Adrenal gland (tissue), 9 donors: ENCODE measurements at regions not wholly inside any gene's neighbourhood (a gene's known extent, or its start where the extent isn't known, plus 50 kb on each side); places are given as distances from the start of the nearest gene placed in this dataset.
"Not testable (repeated sequence)": the region's sequence is repeated elsewhere in the genome, so short reads cannot be mapped to it uniquely, and the experiment has no call there.

Experiments used
- DNase-seq, 7 donors: peaks; one replicate each; pipeline ENCODE4 v3.0.0-alpha.2; 2019 to 2020
- H3K27ac ChIP-seq, 5 donors: fragments of 200-600 bp; sonication (generic) in 4 of 5; 1 replicate in 3 of 5; 2 replicates in 2 of 5; pipeline versions ENCODE4 v1.5.1 to v1.8.0; 2016 to 2020; ENCODE audit warnings: mild to moderate bottlenecking in 1 of 5
- H3K27me3 ChIP-seq: fragments of 200-600 bp; 2 replicates; pipeline ENCODE4 v1.8.0; 2021
- H3K36me3 ChIP-seq, 2 donors: fragments of 200-600 bp; replicated peaks in 1 of 2; 1 replicate in 1 of 2; 2 replicates in 1 of 2; pipeline versions ENCODE4 v1.5.1 to v1.8.0; 2018 to 2022
- H3K4me1 ChIP-seq, 2 donors: fragments of 200-600 bp; replicated peaks in 1 of 2; 1 replicate in 1 of 2; 2 replicates in 1 of 2; pipeline versions ENCODE4 v1.5.1 to v1.8.0; 2018 to 2021
- H3K4me3 ChIP-seq, 4 donors: fragments of 200-600 bp; sonication (generic) in 3 of 4; one replicate each; pipeline ENCODE4 v1.5.1; 2016 to 2018
- H3K9me3 ChIP-seq, 3 donors: fragments of 200-600 bp; sonication (generic) in 1 of 3; replicated peaks in 1 of 3; 1 replicate in 2 of 3; 2 replicates in 1 of 3; pipeline versions ENCODE4 v1.5.1 to v1.8.0; 2016 to 2021
- POLR2A ChIP-seq, 2 donors: fragments of 450-650 bp; IDR thresholded peaks; one replicate each; pipeline ENCODE4 v1.6.1; 2017; ENCODE audit warnings: antibody characterized with exemption in 2 of 2, mild to moderate bottlenecking in 2 of 2, moderate library complexity in 1 of 2
- WGBS, 4 donors: extraction: QIAGEN DNeasy Blood & Tissue Kit in 2 of 4; methylation state at CpG; one replicate each; pipeline versions ENCODE4 v1.1.5 to v1.1.7; 2013 to 2017; 5-methylcytosine and 5-hydroxymethylcytosine counted together
- intact Hi-C, 2 donors: fragments of 100-400 bp; cut with DNase I; formaldehyde crosslinking; loops; one replicate each; pipeline versions ENCODE4 v1.14.1 to v1.15.0; 2022 to 2023
- TF ChIP-seq, protein P1 (sequence below), 6 experiments: fragments of 450-650 bp in 4 of 6; fragments of 200-600 bp in 2 of 6; sonication (generic) in 1 of 6; IDR thresholded peaks; 1 replicate in 5 of 6; 2 replicates in 1 of 6; pipeline versions ENCODE4 v1.5.1 to v1.8.0; 2016 to 2021; ENCODE audit warnings: antibody characterized with exemption in 6 of 6, mild to moderate bottlenecking in 2 of 6, moderate library complexity in 1 of 6
- donor health status: healthy with polysubstance abuse.
- donor health status: Bipolar disorder and iron deficiency.
- donor health status: DM: yes; HTN: yes; CAD: no.
- donor health status: DM: no; HTN: no; CAD: no.
- donor health status: DM: no; HTN: no; CAD: no.

DNA sequence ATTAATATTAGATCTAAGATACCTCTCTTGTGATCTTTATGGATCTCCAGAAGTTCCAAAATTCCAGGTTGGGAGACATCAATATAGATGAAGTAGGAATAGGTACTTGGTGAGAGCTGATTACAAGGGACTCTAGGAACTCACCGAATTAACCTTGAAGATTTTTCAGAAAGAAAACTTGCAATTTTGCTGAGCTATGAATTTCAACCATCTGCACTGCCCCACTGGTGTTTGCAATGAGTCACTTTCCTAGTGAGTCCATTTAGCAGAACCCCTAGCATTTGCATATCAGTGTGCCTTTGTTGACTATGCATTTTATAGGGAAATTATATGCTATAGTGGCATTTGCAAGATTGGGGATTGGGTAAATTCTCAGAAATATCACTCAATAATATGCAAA lies 122.0 kb downstream of the CTNND1 start:
- intact Hi-C loops = no loop called here
- no peak for TF ChIP-seq POLR2A (IDR thresholded peaks at IDR 0.05)
- TF ChIP-seq, protein P1, sequence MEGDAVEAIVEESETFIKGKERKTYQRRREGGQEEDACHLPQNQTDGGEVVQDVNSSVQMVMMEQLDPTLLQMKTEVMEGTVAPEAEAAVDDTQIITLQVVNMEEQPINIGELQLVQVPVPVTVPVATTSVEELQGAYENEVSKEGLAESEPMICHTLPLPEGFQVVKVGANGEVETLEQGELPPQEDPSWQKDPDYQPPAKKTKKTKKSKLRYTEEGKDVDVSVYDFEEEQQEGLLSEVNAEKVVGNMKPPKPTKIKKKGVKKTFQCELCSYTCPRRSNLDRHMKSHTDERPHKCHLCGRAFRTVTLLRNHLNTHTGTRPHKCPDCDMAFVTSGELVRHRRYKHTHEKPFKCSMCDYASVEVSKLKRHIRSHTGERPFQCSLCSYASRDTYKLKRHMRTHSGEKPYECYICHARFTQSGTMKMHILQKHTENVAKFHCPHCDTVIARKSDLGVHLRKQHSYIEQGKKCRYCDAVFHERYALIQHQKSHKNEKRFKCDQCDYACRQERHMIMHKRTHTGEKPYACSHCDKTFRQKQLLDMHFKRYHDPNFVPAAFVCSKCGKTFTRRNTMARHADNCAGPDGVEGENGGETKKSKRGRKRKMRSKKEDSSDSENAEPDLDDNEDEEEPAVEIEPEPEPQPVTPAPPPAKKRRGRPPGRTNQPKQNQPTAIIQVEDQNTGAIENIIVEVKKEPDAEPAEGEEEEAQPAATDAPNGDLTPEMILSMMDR (IDR thresholded peaks at IDR 0.05) = no peak
- WGBS, 4 donors = 61 to 86% (median 74%) methylated on average over 1 of the region's 1 CpG

DNA sequence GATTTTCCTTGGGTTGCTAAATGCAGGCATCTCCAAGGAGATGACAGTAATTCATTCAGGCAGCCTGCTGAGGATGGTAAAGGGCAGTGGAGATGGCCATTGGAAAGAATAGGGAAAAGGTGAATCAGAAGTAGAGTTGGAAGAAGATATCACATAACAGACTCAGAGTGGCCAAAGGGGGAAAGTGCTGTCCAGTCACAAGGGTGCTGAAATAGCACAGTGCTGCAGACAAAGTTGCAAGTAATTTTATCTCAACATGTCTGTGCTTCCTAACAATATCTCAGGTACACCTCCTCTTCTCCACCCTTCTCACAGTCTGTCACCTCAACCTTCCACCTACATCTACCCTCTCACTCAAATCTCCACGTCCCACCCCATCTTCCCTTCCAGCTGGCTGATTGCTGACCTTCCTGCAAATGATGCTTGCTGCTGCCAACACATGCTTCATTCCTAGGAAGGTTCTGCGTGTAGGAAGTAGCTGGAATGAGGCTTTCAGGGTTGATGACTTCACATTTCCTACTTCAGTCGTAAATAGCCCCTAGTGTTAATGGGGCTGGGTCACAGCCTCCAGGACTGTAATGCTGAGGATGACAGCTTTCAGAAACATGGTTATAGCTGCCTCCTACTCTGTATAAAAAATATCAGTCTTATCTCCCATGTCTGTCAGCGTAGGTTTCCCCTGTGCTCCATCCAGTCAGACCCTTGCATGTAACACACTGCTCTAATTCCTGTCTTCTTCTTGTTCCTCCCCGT lies 123.9 kb downstream of the CTNND1 start:
- H3K4me1 ChIP-seq = no peaks in the 10 kb centered on the region

More for the DNA sequence above, 122.0 kb downstream of the CTNND1 start:
- H3K36me3 ChIP-seq = no peaks in the 10 kb centered on the region
- no peaks in the 10 kb centered on the region for H3K27me3 ChIP-seq
- no peak for DNase-seq
- no peaks in the 10 kb centered on the region for H3K4me1 ChIP-seq
- no peak overlapping the region for H3K27ac ChIP-seq
- no peak overlapping the region for H3K4me3 ChIP-seq
- no peaks in the 10 kb centered on the region for H3K9me3 ChIP-seq

DNA sequence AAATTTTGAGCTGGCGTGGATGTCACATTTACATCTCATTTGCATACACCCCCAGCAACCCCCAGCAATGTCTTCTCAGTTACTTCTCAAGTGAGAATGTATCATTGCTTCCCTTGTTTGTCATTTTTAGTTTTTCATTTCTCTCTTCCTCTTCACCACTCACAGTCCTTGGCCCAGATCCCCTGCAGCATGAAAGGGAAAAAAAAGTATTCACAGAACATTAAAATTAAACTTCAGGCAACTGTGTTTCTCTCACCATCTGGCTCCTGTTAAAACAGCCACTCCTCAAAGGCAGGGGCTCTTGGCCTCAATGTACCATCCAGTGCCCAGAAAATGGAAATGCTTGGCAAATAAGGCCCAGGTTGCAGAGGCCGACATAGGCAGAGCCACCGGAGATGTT lies 126.8 kb downstream of the CTNND1 start:
- no peaks in the 10 kb centered on the region for H3K36me3 ChIP-seq
- H3K4me1 ChIP-seq = no peaks in the 10 kb centered on the region
- no peak overlapping the region for H3K4me3 ChIP-seq
- no peaks in the 10 kb centered on the region for H3K27me3 ChIP-seq
- DNase-seq = no peak
- H3K27ac ChIP-seq = no peak overlapping the region
- TF ChIP-seq, protein P1 (IDR thresholded peaks at IDR 0.05) = no peak
- TF ChIP-seq POLR2A (IDR thresholded peaks at IDR 0.05) = no peak
- H3K9me3 ChIP-seq = no peaks in the 10 kb centered on the region
- whole genome bisulfite sequencing, 4 donors = 85 to 89% (median 86%) methylated on average over 2 to 3 of the region's 3 CpGs
- intact Hi-C loops = no loop called here

More for the DNA sequence above, 123.9 kb downstream of the CTNND1 start:
- intact Hi-C loops = no loop called here
- 36 to 54% (median 39%) methylated on average over 5 of the region's 5 CpGs for WGBS, 4 donors
- Histone ChIP-seq H3K27me3 (no peaks in the 10 kb centered on the region), H3K27ac (no peak overlapping the region), H3K4me3 (no peak overlapping the region), H3K36me3 (no peaks in the 10 kb centered on the region), H3K9me3 (no peaks in the 10 kb centered on the region)
- peak in 4 of 7 donors; percentile 6 to 24 (median 12) for DNase-seq
- TF ChIP-seq POLR2A (IDR thresholded peaks at IDR 0.05) = no peak
- TF ChIP-seq, protein P1 (IDR thresholded peaks at IDR 0.05) = no peak

DNA sequence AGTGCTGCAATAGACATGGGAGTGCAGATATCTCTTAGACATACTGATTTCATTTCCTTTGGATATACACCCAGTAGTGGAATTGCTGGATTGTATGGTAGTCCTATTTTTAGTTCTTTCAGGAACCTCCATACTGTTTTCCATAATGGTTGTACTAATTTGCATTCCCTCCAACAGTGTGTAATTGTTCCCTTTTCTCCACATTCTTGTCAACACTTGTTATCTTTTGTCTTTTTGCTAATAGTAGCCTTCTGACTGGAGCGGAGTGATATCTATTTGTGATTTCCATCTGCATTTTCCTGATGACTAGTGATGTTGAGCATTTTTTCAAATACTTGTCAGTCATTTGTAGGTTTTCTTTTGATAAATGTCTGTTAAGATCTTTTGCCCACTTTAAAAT lies 128.9 kb downstream of the CTNND1 start:
- DNase-seq = no peak
- WGBS, 4 donors = 86 to 95% (median 89%) methylated on average over 1 of the region's 1 CpG
- H3K9me3 ChIP-seq = no peaks in the 10 kb centered on the region
- no peaks in the 10 kb centered on the region for H3K27me3 ChIP-seq
- H3K4me1 ChIP-seq = no peaks in the 10 kb centered on the region
- intact Hi-C loops = no loop called here
- H3K4me3 ChIP-seq = no peak overlapping the region
- TF ChIP-seq, protein P1 (IDR thresholded peaks at IDR 0.05) = no peak
- TF ChIP-seq POLR2A (IDR thresholded peaks at IDR 0.05) = no peak
- H3K27ac ChIP-seq = no peak overlapping the region
- H3K36me3 ChIP-seq = no peaks in the 10 kb centered on the region

DNA sequence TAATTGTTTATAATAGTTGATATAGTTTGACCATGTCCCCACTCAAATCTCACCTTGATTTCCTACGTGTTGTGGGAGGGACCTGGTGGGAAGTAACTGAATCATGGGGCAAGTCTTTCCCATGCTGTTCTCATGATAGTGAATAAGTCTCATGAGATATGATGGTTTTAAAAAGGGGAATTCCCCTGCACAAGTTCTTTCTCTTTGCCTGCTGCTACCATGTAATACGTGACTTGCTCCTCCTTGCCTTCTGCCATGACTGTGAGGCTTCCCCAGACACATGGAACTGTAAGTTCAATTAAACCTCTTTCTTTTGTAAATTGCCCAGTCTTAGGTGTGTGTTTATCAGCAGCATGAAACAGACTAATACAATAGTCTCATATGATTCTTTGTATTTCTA lies 130.5 kb upstream of the OR9Q1 start:
- H3K4me3 ChIP-seq, DNase-seq, H3K36me3 ChIP-seq, H3K9me3 ChIP-seq, H3K27ac ChIP-seq, intact Hi-C loops, H3K27me3 ChIP-seq, H3K4me1 ChIP-seq: not testable (repeated sequence)
- WGBS, 4 donors = 58 to 74% (median 66%) methylated on average over 2 of the region's 2 CpGs
